HCT116 (cell line): ENCODE measurements at regions not wholly inside any gene's neighbourhood (a gene's known extent, or its start where the extent isn't known, plus 50 kb on each side); places are given as distances from the start of the nearest gene placed in this dataset.

Source experiments
- ATAC-seq: fragments of 200-7000 bp; cut with Tn5 transposase; 2 replicates; pipeline ENCODE4 v1.9.1; 2020; ENCODE audit warnings: mild to moderate bottlenecking, moderate library complexity
- BruUV-seq: library from RNA; stranded (reverse); fragments of 400-500 nt; replicated peaks from 2 replicates; lab custom pipeline; 2021; lab: Mats Ljungman, UMichigan
- CTCF ChIA-PET: fragments of 300-600 bp; sonication (Branson Sonifier 250); formaldehyde crosslinking; loops from one replicate; lab custom pipeline; 2021; ENCODE audit warnings: antibody characterized with exemption; lab: Charles Lee
- POLR2A ChIA-PET: fragments of 300-600, 350-600 bp; sonication (Branson Sonifier 250); formaldehyde crosslinking; loops from one replicate; lab custom pipeline; 2021; ENCODE audit warnings: antibody characterized with exemption; lab: Charles Lee
- RAD21 ChIA-PET, 2 experiments: fragments of 300-600 bp; sonication (Branson Sonifier 250); formaldehyde crosslinking; loops; one replicate each; lab custom pipeline; 2023; ENCODE audit warnings: low total read pairs in 2 of 2; ENCODE audit not compliant: uncharacterized antibody in 2 of 2, unreplicated experiment in 2 of 2, low non-redundant PET in 1 of 2; lab: Charles Lee
- DNase-seq: peaks from one replicate; pipeline ENCODE4 v3.0.0-alpha.2; 2010; ENCODE audit warnings: low read depth, low spot score
- H2AFZ ChIP-seq: fragments of 200-600 bp; shearing (Covaris generic), sonication (generic); 2 replicates; pipeline ENCODE4 v1.6.1; 2017; ENCODE audit warnings: low read depth, mixed run types, mixed read lengths, antibody characterized with exemption, low read length; ENCODE audit not compliant: poor library complexity, severe bottlenecking
- H3K27ac ChIP-seq: 2 replicates; pipeline ENCODE4 v1.5.1; 2012; ENCODE audit warnings: low read depth, low read length
- H3K27me3 ChIP-seq: fragments of 200-600 bp; sonication (generic); 2 replicates; pipeline ENCODE4 v1.6.1; 2016; ENCODE audit warnings: mixed run types, low read length, mixed read lengths; ENCODE audit not compliant: insufficient read depth
- H3K36me3 ChIP-seq, 2 experiments: fragments of 200-500 bp in 1 of 2; fragments of 200-600 bp in 1 of 2; sonication (Bioruptor generic) in 1 of 2; sonication (generic) in 1 of 2; 2 replicates each; pipeline versions ENCODE4 v1.5.1 to v1.6.1; 2014 to 2016; ENCODE audit warnings: low read length in 2 of 2, inconsistent platforms in 1 of 2, mixed read lengths in 1 of 2, mixed run types in 1 of 2; ENCODE audit not compliant: insufficient read depth in 2 of 2, control insufficient read depth in 1 of 2
- H3K4me1 ChIP-seq, 2 experiments: fragments of 200-600 bp in 1 of 2; sonication (generic) in 1 of 2; 2 replicates each; pipeline versions ENCODE4 v1.5.1 to v1.6.1; 2012 to 2017; ENCODE audit warnings: low read length in 2 of 2, inconsistent platforms in 1 of 2, mild to moderate bottlenecking in 1 of 2, mixed read lengths in 1 of 2, mixed run types in 1 of 2, moderate library complexity in 1 of 2; ENCODE audit not compliant: insufficient read depth in 2 of 2, control insufficient read depth in 1 of 2
- H3K4me2 ChIP-seq: fragments of 200-600 bp; sonication (generic); 2 replicates; pipeline ENCODE4 v1.6.1; 2017; ENCODE audit warnings: mixed run types, low read length, mixed read lengths
- H3K4me3 ChIP-seq, 2 experiments: fragments of 200-600 bp in 1 of 2; sonication (generic) in 1 of 2; replicated peaks in 1 of 2; 2 replicates each; pipeline ENCODE4 v1.5.1; 2011 to 2016; ENCODE audit warnings: low read length in 2 of 2, control low read depth in 1 of 2, low read depth in 1 of 2, mild to moderate bottlenecking in 1 of 2, mixed read lengths in 1 of 2, mixed run types in 1 of 2
- H3K79me2 ChIP-seq: fragments of 200-600 bp; sonication (generic); 2 replicates; pipeline ENCODE4 v1.6.1; 2017; ENCODE audit warnings: mild to moderate bottlenecking, mixed run types, low read length, moderate library complexity, mixed read lengths; ENCODE audit not compliant: insufficient read depth
- H3K9ac ChIP-seq: fragments of 200-600 bp; sonication (generic); 2 replicates; pipeline ENCODE4 v1.6.1; 2016; ENCODE audit warnings: low read length, mixed read lengths
- H3K9me2 ChIP-seq: fragments of 200-600 bp; sonication (generic), shearing (Covaris generic); 2 replicates; pipeline ENCODE4 v1.6.1; 2017; ENCODE audit warnings: mixed run types, mild to moderate bottlenecking, moderate library complexity; ENCODE audit not compliant: insufficient read depth
- H3K9me3 ChIP-seq, 2 experiments: fragments of 200-500 bp in 1 of 2; fragments of 200-600 bp in 1 of 2; sonication (Bioruptor generic) in 1 of 2; sonication (generic) in 1 of 2; 2 replicates each; pipeline ENCODE4 v1.6.1; 2014 to 2017; ENCODE audit warnings: low read length in 2 of 2, mixed read lengths in 2 of 2, inconsistent platforms in 1 of 2, low read depth in 1 of 2, mild to moderate bottlenecking in 1 of 2, mixed run types in 1 of 2, moderate library complexity in 1 of 2; ENCODE audit not compliant: control insufficient read depth in 1 of 2, insufficient read depth in 1 of 2
- H4K20me1 ChIP-seq: fragments of 200-600 bp; sonication (generic), shearing (Covaris generic); 2 replicates; pipeline ENCODE4 v1.6.1; 2017; ENCODE audit warnings: mixed run types, mild to moderate bottlenecking, moderate library complexity; ENCODE audit not compliant: insufficient read depth
- CBX3 ChIP-seq: IDR thresholded peaks from 2 replicates; pipeline ENCODE4 v1.6.1; 2012; ENCODE audit warnings: low read depth
- CEBPB ChIP-seq: IDR thresholded peaks from 2 replicates; pipeline ENCODE4 v1.6.1; 2012; ENCODE audit warnings: low read depth
- ELF1 ChIP-seq: IDR thresholded peaks from 2 replicates; pipeline ENCODE4 v1.6.1; 2012; ENCODE audit warnings: low read depth, borderline replicate concordance
- EZH2 ChIP-seq: fragments of 200-600 bp; sonication (generic); IDR thresholded peaks from 2 replicates; pipeline ENCODE4 v1.6.1; 2017; ENCODE audit warnings: antibody characterized with exemption, mixed run types
- POLR2A ChIP-seq: IDR thresholded peaks from 2 replicates; pipeline ENCODE4 v1.7.0; 2011; ENCODE audit warnings: borderline replicate concordance; ENCODE audit not compliant: insufficient read depth, insufficient read length; ENCODE audit errors: extremely low read depth
- RAD21 ChIP-seq: IDR thresholded peaks from 2 replicates; pipeline ENCODE4 v1.6.1; 2012; ENCODE audit warnings: low read depth, mild to moderate bottlenecking
- SP1 ChIP-seq: IDR thresholded peaks from 2 replicates; pipeline ENCODE4 v1.6.1; 2012; ENCODE audit warnings: low read depth
- SRF ChIP-seq: IDR thresholded peaks from 2 replicates; pipeline ENCODE4 v1.6.1; 2012; ENCODE audit warnings: low read depth
- TCF7L2 ChIP-seq: IDR thresholded peaks from 2 replicates; pipeline ENCODE4 v1.7.0; 2011; ENCODE audit warnings: borderline replicate concordance, inconsistent platforms; ENCODE audit not compliant: insufficient read depth, insufficient read length; ENCODE audit errors: extremely low read depth
- YY1 ChIP-seq: IDR thresholded peaks from 2 replicates; pipeline ENCODE4 v1.6.1; 2011; ENCODE audit warnings: low read length, low read depth, moderate library complexity, mild to moderate bottlenecking; ENCODE audit not compliant: insufficient replicate concordance; ENCODE audit errors: extremely low read depth
- ZFX ChIP-seq: fragments of 450-650 bp; IDR thresholded peaks from 2 replicates; pipeline ENCODE4 v1.6.1; 2017
- ZNF274 ChIP-seq: fragments of 200-500 bp; sonication (Bioruptor generic); IDR thresholded peaks from 2 replicates; pipeline ENCODE4 v1.6.1; 2014; ENCODE audit warnings: mild to moderate bottlenecking, low read depth, low read length, inconsistent platforms
- intact Hi-C: fragments of 100-400 bp; cut with micrococcal nuclease; formaldehyde crosslinking; loops from 2 replicates; pipeline ENCODE4 v1.10.0; 2022
- TF ChIP-seq, protein P1 (sequence below): IDR thresholded peaks from 2 replicates; pipeline ENCODE4 v1.6.1; 2012
- TF ChIP-seq, protein P2 (sequence below): IDR thresholded peaks from 2 replicates; pipeline ENCODE4 v1.6.1; 2011; ENCODE audit warnings: mild to moderate bottlenecking, low read length, moderate library complexity; ENCODE audit not compliant: insufficient replicate concordance; ENCODE audit errors: extremely low read depth
- TF ChIP-seq, protein P3 (sequence below): IDR thresholded peaks from 2 replicates; pipeline ENCODE4 v1.6.1; 2012

- Histone ChIP-seq H2AFZ (no peak overlapping the region), H3K4me3 (no peak overlapping the region)
These were observed 173.3 kb upstream of the PDGFD start for GRCh38 chr11:104337273-104337672.

More at GRCh38 chr11:104337273-104337672, 173.3 kb upstream of the PDGFD start:
- BruUV-seq: no TSS peak
- H3K27ac ChIP-seq: no peak overlapping the region
- no peaks in the 10 kb centered on the region for H3K9me3 ChIP-seq
- ChIA-PET CTCF (no interaction called here), RAD21 (no interaction called here), POLR2A (no interaction called here)
- DNase-seq: no peak
- H3K36me3 ChIP-seq: no peaks in the 10 kb centered on the region
- intact Hi-C loops: no loop called here
- H3K9me2 ChIP-seq: no peaks in the 10 kb centered on the region
- no peak overlapping the region for H3K9ac ChIP-seq
- no peaks in the 10 kb centered on the region for H4K20me1 ChIP-seq
- no peak overlapping the region for H3K4me2 ChIP-seq
- no peaks in the 10 kb centered on the region for H3K4me1 ChIP-seq
- H3K79me2 ChIP-seq: no peaks in the 10 kb centered on the region
- TF ChIP-seq ZNF274 (no peak), CBX3 (no peak), YY1 (no peak), ZFX (no peak), SP1 (no peak), TCF7L2 (no peak), POLR2A (no peak), CEBPB (no peak), RAD21 (no peak), ELF1 (no peak), SRF (no peak), EZH2 (no peak)
- TF ChIP-seq, protein P1, sequence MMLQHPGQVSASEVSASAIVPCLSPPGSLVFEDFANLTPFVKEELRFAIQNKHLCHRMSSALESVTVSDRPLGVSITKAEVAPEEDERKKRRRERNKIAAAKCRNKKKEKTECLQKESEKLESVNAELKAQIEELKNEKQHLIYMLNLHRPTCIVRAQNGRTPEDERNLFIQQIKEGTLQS: no peak
- TF ChIP-seq, protein P2, sequence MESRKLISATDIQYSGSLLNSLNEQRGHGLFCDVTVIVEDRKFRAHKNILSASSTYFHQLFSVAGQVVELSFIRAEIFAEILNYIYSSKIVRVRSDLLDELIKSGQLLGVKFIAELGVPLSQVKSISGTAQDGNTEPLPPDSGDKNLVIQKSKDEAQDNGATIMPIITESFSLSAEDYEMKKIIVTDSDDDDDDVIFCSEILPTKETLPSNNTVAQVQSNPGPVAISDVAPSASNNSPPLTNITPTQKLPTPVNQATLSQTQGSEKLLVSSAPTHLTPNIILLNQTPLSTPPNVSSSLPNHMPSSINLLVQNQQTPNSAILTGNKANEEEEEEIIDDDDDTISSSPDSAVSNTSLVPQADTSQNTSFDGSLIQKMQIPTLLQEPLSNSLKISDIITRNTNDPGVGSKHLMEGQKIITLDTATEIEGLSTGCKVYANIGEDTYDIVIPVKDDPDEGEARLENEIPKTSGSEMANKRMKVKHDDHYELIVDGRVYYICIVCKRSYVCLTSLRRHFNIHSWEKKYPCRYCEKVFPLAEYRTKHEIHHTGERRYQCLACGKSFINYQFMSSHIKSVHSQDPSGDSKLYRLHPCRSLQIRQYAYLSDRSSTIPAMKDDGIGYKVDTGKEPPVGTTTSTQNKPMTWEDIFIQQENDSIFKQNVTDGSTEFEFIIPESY: no peak
- TF ChIP-seq, protein P3, sequence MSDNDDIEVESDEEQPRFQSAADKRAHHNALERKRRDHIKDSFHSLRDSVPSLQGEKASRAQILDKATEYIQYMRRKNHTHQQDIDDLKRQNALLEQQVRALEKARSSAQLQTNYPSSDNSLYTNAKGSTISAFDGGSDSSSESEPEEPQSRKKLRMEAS: no peak
- ATAC-seq: no peak
- H3K27me3 ChIP-seq: no peaks in the 10 kb centered on the region
